ENCODE measurements at regions not wholly inside any gene's neighbourhood (a gene's known extent, or its start where the extent isn't known, plus 50 kb on each side); places are given as distances from the start of the nearest gene placed in this dataset.
"Not testable (repeated sequence)": the region's sequence is repeated elsewhere in the genome, so short reads cannot be mapped to it uniquely, and the experiment has no call there.

GRCh38 chr2:120543899-120544298 is 191.8 kb upstream of the GLI2 start:
- H3K9me2 ChIP-seq (replicated peaks; ENCODE audit: insufficient read depth, low read length), result no peaks in the 10 kb centered on the region
- H3F3A ChIP-seq (ENCODE audit: insufficient read depth, low read length), result no peaks in the 10 kb centered on the region
- DNase-seq, result no peak
- H3K9me3 ChIP-seq (replicated peaks; ENCODE audit: insufficient read depth, low read length), result no peaks in the 10 kb centered on the region
- no peak overlapping the region for H3K4me3 ChIP-seq (ENCODE audit: low read length)
- no peaks in the 10 kb centered on the region for H4K20me1 ChIP-seq (ENCODE audit: insufficient read depth, low read length)
- H3K9ac ChIP-seq (ENCODE audit: low read length), result no peak overlapping the region
- TF ChIP-seq CTCF (IDR thresholded peaks at IDR 0.05; ENCODE audit: low read length) (no peak), EZH2phosphoT487 (IDR thresholded peaks at IDR 0.05; ENCODE audit: low read length) (no peak), EZH2 (optimal IDR thresholded peaks at IDR 0.05; ENCODE audit: low read depth, low read length) (no peak)
- no peaks in the 10 kb centered on the region for H3K36me3 ChIP-seq (replicated peaks; ENCODE audit: insufficient read depth, low read length)
- no peak overlapping the region for H3K4me2 ChIP-seq (ENCODE audit: low read depth, low read length)
- no peak overlapping the region for H3K27ac ChIP-seq (ENCODE audit: low read length)
- no peak overlapping the region for H2AFZ ChIP-seq (ENCODE audit: low read length)
- H3K27me3 ChIP-seq (replicated peaks; ENCODE audit: insufficient read depth, low read length), result peaks cover 6% of the 10 kb centered on the region; the same call in 1 of the 2 replicates
- H3K4me1 ChIP-seq (ENCODE audit: low read length), result no peaks in the 10 kb centered on the region
- no peaks in the 10 kb centered on the region for H3K79me2 ChIP-seq (ENCODE audit: low read length)

- H3K9me2 ChIP-seq (replicated peaks; ENCODE audit: insufficient read depth, low read length), result no peaks in the 10 kb centered on the region
- H3K4me2 ChIP-seq (ENCODE audit: low read depth, low read length), result no peak overlapping the region
- no peaks in the 10 kb centered on the region for H3K36me3 ChIP-seq (replicated peaks; ENCODE audit: insufficient read depth, low read length)
- no peak overlapping the region for H3K9ac ChIP-seq (ENCODE audit: low read length)
- TF ChIP-seq EZH2 (optimal IDR thresholded peaks at IDR 0.05; ENCODE audit: low read depth, low read length), result no peak
- no peak for TF ChIP-seq CTCF (IDR thresholded peaks at IDR 0.05; ENCODE audit: low read length)
- TF ChIP-seq EZH2phosphoT487 (IDR thresholded peaks at IDR 0.05; ENCODE audit: low read length), result no peak
- no peaks in the 10 kb centered on the region for H3K9me3 ChIP-seq (replicated peaks; ENCODE audit: insufficient read depth, low read length)
- H3K4me1 ChIP-seq (ENCODE audit: low read length), result no peaks in the 10 kb centered on the region
- H2AFZ ChIP-seq (ENCODE audit: low read length), result no peak overlapping the region
- H3K27me3 ChIP-seq (replicated peaks; ENCODE audit: insufficient read depth, low read length), result no peaks in the 10 kb centered on the region; the same call in 1 of the 2 replicates
- no peak for DNase-seq
- H3K27ac ChIP-seq (ENCODE audit: low read length), result no peak overlapping the region
- no peaks in the 10 kb centered on the region for H4K20me1 ChIP-seq (ENCODE audit: insufficient read depth, low read length)
- H3F3A ChIP-seq (ENCODE audit: insufficient read depth, low read length), result no peaks in the 10 kb centered on the region
- H3K79me2 ChIP-seq (ENCODE audit: low read length), result no peaks in the 10 kb centered on the region
- H3K4me3 ChIP-seq (ENCODE audit: low read length), result no peak overlapping the region
Observed at GRCh38 chr2:120544522-120544921, 191.1 kb upstream of the GLI2 start.

GRCh38 chr2:120545007-120545406 is 190.7 kb upstream of the GLI2 start:
- H3K4me1 ChIP-seq (ENCODE audit: low read length); H3K9me3 ChIP-seq (replicated peaks; ENCODE audit: insufficient read depth, low read length); H3K9me2 ChIP-seq (replicated peaks; ENCODE audit: insufficient read depth, low read length); H3K4me3 ChIP-seq (ENCODE audit: low read length); H3K79me2 ChIP-seq (ENCODE audit: low read length); H3F3A ChIP-seq (ENCODE audit: insufficient read depth, low read length); H3K27ac ChIP-seq (ENCODE audit: low read length); H2AFZ ChIP-seq (ENCODE audit: low read length); H3K27me3 ChIP-seq (replicated peaks; ENCODE audit: insufficient read depth, low read length); H4K20me1 ChIP-seq (ENCODE audit: insufficient read depth, low read length); H3K36me3 ChIP-seq (replicated peaks; ENCODE audit: insufficient read depth, low read length); H3K9ac ChIP-seq (ENCODE audit: low read length); H3K4me2 ChIP-seq (ENCODE audit: low read depth, low read length); DNase-seq: not testable (repeated sequence)

DNA sequence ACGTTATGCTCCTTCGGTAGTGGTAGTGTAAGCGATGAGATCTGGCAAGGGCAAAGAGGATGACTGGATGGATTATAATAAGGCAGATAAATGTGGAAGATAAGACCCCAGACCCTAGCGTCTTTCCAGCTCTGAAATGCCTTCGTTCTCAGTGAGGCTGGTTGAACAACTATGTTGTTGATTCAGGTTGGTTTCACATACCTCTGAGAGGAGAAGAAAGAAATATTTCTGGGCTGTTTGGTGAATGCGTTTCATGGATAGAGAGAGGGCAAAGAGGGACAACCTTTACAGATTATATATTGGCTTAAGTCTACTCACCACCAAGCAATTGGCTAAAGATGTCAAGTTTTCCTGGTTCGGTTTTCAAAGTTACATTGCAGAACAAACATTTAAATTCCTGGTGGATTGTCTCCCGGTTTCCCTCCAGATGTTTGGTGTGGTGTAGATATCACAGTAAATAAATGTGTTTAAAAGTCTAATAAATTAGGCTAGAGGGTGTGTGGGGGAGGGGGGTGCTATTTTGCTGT is 190.1 kb upstream of the GLI2 start:
- Histone ChIP-seq H3F3A (ENCODE audit: insufficient read depth, low read length) (no peaks in the 10 kb centered on the region), H3K79me2 (ENCODE audit: low read length) (no peaks in the 10 kb centered on the region), H3K4me1 (ENCODE audit: low read length) (no peaks in the 10 kb centered on the region), H4K20me1 (ENCODE audit: insufficient read depth, low read length) (no peaks in the 10 kb centered on the region), H3K4me3 (ENCODE audit: low read length) (no peak overlapping the region), H2AFZ (ENCODE audit: low read length) (no peak overlapping the region), H3K9me3 (replicated peaks; ENCODE audit: insufficient read depth, low read length) (no peaks in the 10 kb centered on the region), H3K4me2 (ENCODE audit: low read depth, low read length) (no peak overlapping the region), H3K9me2 (replicated peaks; ENCODE audit: insufficient read depth, low read length) (no peaks in the 10 kb centered on the region), H3K27ac (ENCODE audit: low read length) (no peak overlapping the region), H3K9ac (ENCODE audit: low read length) (no peak overlapping the region), H3K36me3 (replicated peaks; ENCODE audit: insufficient read depth, low read length) (no peaks in the 10 kb centered on the region), H3K27me3 (replicated peaks; ENCODE audit: insufficient read depth, low read length) (no peaks in the 10 kb centered on the region; the same call in 1 of the 2 replicates)
- TF ChIP-seq CTCF (IDR thresholded peaks at IDR 0.05; ENCODE audit: low read length) (no peak), EZH2phosphoT487 (IDR thresholded peaks at IDR 0.05; ENCODE audit: low read length) (no peak)
- no peak for DNase-seq

Measured in MM.1S (cell line).